ENCODE measurements at regions not wholly inside any gene's neighbourhood (a gene's known extent, or its start where the extent isn't known, plus 50 kb on each side); places are given as distances from the start of the nearest gene placed in this dataset.

- TF ChIP-seq POLR2A (IDR thresholded peaks at IDR 0.05; ENCODE audit: low read depth, low read length) (no peak), POLR2AphosphoS5 (IDR thresholded peaks at IDR 0.05; ENCODE audit: low read depth, low read length) (no peak), TAF1 (IDR thresholded peaks at IDR 0.05; ENCODE audit: borderline replicate concordance, low read depth, low read length) (no peak)
These were observed 495.4 kb downstream of the LMO7 start for GRCh38 chr13:76131551-76131950.
